H1 (cell line): ENCODE measurements at regions not wholly inside any gene's neighbourhood (a gene's known extent, or its start where the extent isn't known, plus 50 kb on each side); places are given as distances from the start of the nearest gene placed in this dataset.

Experiments used
- EZH2 ChIP-seq: fragments of 200-600 bp; sonication (generic); IDR thresholded peaks from 2 replicates; pipeline ENCODE4 v1.7.1; 2012; ENCODE audit warnings: low read depth, mild to moderate bottlenecking, moderate library complexity, low read length, inconsistent platforms; ENCODE audit not compliant: severe bottlenecking
- POLR2A ChIP-seq, 2 experiments: IDR thresholded peaks; 1 replicate in 1 of 2; 2 replicates in 1 of 2; pipeline ENCODE4 v1.6.1; 2011; ENCODE audit warnings: low read depth in 2 of 2, low read length in 2 of 2, mild to moderate bottlenecking in 2 of 2; ENCODE audit errors: control extremely low read depth in 1 of 2

DNA sequence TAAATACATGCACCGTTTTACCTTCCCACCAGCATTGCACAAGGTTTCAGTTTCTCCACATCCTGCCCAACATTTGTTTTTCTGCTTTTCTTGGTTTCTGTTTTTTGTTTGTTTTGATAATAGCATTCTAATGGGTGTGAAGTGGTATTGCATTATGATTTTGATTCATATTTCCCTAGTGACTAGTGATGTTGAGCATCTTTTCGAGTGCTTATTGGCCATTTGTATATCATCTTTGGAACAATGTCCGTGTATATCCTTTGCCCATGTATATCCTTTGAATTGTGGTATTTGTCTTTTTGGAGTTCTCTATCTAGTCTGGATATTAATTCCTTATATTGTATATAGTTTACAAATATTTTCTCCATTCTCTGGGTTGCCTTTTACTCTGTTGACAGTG, 2914.8 kb upstream of the OR11H1 start:
- no peak for TF ChIP-seq EZH2
- no peak for TF ChIP-seq POLR2A (IDR thresholded peaks at IDR 0.05; ENCODE audit: control extremely low read depth in 1 of 2, low read depth in 2 of 2, low read length in 2 of 2)
